IPS DF 4.7 (cell line): ENCODE measurements at regions not wholly inside any gene's neighbourhood (a gene's known extent, or its start where the extent isn't known, plus 50 kb on each side); places are given as distances from the start of the nearest gene placed in this dataset.
"Not testable (repeated sequence)": the region's sequence is repeated elsewhere in the genome, so short reads cannot be mapped to it uniquely, and the experiment has no call there.

Experiments used
- DNase-seq: peaks from one replicate; pipeline ENCODE4 v3.0.0-alpha.2; 2013; ENCODE audit warnings: low spot score; ENCODE audit errors: extremely low read depth

DNA sequence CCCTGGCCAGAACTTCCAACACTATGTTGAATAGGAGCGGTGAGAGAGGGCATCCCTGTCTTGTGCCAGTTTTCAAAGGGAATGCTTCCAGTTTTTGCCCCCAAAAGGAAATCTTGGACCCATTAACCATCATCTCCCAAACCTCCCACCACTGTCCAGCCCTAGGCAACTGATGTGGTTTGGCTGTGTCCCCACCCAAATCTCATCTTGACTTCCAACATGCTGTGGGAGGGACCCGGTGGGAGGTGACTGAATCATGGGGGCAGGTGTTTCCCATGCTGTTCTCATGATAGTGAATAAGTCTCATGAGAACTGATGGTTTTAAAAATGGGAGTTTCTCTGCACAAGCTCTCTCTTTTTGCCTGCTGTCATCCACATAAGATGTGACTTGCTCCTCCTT is 119.1 kb upstream of the RMDN2 start:
- not testable (repeated sequence) for DNase-seq

DNA sequence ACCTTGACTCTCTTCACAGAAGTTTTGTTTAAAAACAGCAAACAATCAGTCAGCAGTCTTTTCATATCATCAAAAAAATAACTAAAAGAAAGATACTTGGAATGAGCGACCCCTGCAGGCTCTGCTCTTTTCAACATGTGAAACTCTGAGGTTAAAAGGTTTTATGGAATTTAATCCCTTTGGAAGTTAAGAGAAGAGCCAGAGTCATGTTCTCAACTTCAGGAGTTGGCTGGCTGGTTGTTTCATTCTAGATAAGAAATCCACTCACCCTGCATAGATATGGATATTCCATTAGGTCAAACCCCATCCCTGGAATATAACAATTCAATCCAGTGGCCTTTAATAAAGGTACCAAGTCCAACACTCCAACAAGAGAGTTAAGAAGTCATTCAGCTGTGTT is 115.6 kb upstream of the RMDN2 start:
- no peak for DNase-seq

DNA sequence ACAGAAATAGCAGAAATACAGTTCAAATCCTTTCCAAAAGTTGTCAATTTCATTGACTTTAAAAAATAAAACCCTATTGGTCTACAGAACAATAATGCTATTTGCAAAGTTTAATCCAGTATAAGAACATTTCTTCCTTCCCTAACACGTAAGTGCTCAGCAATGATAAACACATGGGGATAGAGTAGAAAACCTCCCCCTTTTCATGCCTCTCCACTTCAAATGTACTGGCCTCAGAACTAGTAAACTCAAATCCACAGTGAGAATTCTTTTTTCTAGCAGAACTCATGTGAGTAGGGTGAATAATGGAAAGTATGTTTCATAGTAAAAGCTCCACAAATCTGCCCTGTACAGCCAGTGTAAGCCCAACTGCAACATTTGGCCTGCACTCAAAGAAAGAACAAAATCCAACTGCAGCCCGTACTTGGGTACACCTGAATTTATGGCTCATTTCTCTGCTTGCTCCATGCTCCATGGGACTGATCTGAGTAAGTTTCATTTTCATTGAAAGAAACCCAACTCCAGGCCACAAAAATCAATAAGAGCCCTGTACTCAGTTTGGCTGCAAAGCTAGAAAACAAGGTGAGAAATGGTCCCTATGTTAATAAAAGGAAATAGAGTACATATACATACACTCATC is 115.0 kb upstream of the RMDN2 start:
- DNase-seq: no peak

DNA sequence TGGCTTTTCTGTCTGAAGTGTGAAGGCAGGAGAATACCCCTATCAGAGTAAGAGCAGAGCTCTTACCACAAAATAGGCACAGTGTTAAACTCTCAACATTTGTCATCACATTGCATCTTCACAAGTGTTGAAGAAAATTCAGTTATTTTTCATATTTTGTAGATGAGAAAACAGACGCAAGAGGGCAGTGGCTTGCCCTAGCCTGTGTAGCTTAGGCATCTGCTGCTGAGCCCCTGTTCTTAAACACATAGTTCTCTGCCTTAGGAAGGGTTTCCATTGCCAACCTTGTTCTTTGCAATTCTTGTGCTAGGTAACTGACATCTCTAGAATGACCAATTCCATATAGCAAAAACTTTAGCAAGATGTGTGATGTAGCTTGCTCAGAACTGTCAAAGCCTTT is 112.7 kb upstream of the RMDN2 start:
- DNase-seq: no peak

DNA sequence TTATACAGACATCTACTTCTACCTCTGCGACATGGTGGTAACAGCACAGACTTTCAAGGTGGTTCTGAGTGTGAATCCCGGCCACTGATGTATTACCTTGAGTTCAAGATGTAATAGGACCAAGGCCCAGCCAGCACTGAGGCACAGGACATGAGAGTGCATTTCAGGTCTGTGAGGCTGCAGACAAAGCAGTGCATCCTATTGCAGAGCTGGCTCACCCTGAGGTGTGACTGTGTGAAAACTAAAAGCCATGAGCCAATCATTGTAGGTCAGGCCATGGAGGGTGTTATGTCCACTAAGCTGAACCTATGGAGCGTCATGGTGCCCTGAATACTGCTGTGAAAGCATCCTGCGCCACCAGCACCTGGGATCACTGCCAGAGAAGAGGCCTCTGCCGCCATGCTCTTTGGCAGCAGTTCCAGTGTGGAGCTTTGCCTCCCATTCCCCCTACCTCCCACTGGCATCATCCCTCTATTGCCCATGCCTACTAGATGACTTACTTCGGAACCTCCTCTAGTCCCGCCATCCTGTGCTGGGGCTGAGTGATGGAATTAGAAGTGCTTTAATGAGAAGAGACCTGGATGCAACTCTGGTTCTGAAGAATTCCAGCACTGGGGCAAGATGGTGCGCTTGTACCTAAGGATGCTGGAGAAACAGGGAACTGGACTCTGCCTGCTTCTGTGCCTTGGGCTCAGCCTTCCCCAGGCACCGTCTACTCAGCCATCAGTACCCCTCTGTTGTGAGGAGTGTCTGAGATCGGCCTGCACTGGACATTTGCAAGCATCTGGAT is 112.0 kb upstream of the RMDN2 start:
- DNase-seq: no peak

DNA sequence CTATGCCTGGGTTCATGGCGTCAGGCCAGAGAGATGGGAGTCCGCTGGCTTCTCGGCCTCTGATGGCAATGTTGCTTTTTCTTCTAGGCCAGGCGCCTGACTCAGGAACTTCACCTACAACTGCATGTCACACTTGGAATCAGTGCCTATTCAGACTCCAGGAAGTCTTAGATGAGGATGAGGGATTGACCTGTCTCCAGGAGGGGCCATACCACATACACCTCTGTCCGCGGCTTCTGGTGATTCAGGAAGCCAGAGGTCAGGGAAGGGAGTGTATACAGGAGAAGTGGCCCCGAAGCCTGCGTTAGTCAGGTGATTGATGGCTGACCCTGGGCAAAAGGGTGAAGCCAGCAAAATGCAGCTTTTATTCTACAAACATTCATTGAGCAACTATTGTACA is 109.1 kb upstream of the RMDN2 start:
- DNase-seq: no peak

DNA sequence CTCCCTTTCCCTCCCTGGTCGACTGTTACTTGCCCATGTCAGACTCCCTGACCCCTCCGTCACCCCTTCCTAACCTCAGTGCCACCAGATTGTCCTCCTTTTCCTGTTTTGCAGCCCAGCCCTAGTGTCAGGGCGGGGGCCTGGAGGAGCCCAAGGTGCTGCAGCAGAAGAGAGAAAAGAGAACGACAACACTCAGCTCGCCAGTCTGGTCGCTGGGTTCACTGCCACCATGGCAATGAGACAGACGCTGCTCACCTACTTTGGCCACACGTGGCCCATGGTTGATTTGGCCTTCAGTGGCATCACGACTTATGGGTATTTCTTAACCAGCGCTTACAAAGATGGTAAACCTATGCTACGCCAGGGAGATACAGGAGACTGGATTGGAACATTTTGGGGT is 108.4 kb upstream of the RMDN2 start:
- DNase-seq: no peak

DNA sequence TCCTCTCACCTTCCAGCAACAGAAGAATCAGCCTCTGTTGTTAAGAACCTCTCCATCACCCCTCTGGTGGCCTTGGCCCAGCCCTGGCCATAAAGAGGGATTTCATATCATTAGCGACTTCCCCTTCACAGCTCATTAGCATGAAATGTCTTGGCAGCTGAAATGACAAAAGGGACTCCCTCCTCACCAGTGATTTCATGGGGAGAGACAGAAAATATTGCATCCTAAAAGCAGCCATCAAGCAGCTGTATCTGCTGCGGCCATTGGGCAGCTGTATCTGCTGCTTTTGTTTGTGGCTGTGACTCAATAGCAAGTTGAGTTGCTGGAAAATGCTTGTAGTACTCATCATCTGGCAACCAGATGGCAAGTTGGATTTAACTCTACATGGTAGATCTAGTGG is 105.9 kb upstream of the RMDN2 start:
- DNase-seq: no peak

DNA sequence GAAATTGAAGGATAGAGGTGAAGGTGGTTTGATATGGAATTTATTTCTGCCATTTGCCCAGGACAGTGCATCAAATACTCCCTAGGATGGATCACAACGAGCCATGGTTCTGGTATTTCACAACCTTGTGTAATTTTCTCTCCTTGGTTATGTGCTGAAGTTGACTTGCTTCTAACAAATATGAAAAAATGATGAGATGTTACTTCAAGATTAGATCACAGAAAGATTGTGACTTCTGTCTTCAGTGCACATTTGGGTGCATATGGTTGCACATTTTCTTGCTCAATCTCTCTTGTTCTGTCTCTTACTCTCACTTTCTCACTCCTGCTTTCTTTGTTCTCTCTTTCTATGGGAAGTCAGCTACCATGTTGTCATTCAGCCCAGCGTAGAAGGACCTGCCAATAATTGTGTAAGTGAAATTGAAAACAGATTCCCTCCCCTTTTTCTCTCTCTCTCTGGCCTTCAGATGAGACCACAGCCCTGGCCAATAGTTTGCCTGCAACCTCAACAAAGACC is 104.6 kb upstream of the RMDN2 start:
- no peak for DNase-seq

DNA sequence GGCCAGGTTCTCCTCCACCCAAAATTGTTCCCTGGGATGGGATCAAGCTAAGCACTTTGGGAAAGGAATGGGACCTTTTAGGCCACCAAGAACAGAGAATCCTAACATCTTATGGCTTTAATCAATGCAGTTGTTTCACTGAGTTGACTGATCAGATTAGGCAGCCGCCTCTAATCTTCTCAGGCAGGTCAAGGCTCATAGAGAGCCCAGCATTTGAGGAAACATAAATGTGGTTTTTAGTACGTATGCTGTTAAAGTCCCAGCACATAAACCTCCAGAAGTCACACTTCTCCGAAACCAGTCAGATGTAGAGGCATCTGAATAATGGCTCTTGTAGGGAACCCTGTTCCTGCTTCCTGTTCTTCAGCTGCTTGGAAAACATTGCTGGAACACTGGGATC is 99.5 kb upstream of the RMDN2 start:
- no peak for DNase-seq

DNA sequence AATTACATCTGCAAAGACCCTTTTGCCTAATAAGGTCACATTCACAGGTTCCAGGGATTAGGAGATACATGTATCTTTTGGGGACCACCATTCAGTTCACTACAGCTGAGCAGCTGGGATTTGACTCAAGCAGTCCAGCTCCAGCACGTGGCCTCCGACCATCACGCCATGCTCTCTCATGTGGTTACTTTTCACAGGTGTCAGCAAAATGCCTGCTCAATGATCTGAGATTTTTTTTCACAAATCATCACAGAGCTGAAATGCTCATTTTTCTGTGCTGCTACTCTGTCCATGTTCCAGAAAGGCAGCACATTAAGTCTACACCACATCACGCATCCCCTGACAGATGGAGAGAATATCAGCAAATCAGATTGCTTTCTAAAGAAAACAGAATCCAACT is 98.5 kb upstream of the RMDN2 start:
- DNase-seq: no peak

DNA sequence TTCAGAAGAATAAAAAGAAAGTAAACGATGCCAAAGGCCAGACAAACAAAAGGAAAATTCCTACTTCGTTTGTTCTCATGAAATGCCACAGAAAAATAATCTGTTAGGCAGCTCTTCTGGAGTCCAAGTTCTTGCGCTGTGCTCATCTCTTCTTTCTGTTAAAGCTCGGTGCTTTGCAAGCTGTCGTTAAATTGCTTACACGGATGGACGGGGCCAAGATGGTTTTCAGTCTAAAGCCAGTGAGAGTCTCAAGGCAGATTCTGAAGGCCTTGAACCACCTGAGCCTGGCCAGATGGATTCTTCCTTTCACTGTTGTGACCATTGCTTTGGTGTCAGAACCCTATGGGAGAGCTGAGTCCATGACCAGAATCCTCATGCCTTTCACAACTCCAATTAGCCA is 97.6 kb upstream of the RMDN2 start:
- no peak for DNase-seq

DNA sequence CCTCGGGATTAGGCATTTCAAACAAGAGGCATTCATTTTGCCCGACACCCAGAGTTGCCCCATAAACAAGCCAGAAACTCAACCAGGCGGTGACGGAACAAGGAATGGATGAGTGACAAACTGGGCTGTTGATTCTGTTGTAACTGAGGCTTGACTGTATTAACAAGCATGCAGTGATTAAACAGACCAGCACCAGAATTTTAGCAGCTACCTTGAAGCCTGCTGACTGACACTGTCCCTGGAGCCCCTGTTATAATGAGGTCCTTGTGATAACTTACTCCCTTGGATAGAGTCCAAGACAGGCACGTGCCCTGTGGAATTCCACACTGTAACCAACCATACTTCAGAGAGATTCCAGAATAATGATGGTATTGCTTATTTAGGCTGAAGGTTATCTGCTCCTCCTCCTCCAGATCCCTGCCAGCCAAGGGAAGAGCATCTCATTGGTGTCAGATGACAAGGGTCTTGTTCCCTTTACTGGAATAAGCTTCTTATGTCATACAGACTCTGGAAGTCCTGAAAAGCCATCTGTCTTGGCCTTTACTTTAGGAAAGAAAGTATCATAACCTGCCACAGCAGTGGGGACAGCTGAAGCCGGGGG is 97.1 kb upstream of the RMDN2 start:
- no peak for DNase-seq

DNA sequence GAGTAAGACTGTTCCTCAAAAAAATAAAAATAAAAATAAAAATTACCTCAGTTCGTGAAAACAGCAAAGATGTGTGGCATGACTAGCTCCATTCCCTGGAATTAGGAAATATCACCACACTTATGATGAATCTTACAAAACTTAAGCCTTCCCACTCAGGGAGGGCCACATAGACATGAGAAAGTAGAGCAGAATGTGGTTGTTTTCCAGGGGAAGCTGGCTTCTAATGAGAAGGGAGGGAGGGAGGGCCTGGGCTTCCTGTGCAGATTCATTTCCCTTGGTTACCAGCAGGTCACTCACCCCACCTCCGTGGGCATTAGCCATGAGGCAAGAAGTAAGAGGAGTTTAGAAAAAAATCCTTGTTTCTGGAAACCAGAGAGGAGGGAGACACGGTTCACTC is 95.9 kb upstream of the RMDN2 start:
- DNase-seq: no peak

DNA sequence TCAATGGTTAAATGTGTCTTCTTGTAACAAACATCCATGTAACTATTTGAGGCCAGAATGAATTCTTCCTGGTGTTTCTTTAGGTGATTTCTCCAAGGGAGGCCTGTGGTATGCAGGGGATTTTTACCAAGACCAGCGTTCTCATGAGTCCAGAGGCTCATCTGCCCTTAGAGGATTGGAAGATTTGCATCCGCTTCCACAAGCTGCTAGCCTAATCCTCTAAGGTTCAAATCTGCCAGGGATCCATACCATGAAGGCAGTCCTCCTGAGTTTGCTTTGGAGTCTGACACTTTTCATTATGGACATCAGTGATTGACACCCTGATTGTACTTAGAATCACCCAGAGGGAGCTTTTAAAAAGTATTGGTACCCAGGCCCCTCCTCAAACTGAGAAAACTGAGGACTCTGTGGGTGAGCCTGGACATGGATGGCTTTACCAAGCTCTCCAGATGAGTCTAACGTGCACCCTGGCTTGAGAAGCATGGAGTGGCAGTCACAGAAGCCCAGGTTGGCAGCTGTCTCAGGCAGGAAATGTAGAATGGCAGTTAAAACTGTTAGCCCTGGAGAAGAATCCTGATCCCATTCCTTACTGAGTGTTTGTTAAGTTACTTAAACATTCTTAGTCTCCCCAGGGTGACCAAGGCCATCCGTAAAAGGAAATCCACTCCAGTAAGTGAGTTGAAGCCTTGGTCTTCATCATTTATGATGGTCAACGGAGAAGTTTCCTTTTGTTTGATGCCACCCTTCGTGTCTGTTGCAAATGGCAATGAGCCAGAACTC is 95.3 kb upstream of the RMDN2 start:
- no peak for DNase-seq

DNA sequence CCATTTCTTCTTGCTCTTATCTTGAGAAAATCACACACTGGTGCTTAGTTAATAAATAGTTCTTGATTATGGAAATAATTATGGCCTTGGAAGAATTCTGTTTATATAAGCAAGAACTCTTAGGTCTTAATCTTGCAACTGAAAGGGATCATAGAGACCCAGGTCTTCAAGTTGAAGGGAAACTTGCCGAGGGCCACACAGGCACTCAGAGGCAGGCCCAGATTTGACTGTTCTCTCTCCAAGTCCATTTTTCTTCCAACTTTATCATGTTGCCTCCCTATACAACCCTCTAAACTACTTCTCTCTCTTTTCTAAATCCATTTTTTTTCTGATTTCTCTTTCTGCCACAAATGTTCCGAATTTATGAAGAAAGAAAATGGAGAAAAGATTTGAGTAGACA is 94.5 kb upstream of the RMDN2 start:
- no peak for DNase-seq

DNA sequence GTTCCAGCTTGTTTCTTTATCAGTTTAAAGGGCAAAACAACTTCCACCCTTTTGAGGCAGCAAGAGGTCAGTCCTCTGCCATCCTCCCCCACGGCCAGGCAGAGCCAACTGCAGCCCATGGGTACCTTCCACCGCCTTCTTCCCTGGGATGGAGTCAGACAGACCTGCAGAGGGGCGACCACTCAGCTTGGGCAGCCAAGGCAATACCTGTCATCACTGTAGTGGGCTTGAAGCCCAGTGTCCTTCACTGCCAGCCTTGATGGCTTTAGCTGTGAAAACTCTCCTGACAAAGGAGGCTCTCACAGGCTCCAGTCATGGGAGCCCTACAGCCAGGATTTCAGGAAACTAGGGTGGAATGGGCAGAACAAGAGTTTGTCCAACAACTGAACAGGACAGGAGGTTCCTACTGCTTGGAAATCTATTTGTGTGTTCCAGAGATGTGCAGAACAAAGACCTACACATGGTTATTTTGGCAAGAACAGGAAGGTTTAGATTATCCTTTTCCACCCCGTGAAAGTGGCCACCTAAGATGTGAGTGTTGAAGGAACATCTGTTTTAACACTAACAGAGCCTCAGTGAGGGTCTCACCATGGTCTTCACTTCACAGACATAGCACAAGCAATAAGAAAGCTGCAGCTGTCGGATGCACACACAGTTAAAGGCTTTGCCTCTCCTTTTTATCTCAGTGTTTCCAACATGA is 93.9 kb upstream of the RMDN2 start:
- no peak for DNase-seq

DNA sequence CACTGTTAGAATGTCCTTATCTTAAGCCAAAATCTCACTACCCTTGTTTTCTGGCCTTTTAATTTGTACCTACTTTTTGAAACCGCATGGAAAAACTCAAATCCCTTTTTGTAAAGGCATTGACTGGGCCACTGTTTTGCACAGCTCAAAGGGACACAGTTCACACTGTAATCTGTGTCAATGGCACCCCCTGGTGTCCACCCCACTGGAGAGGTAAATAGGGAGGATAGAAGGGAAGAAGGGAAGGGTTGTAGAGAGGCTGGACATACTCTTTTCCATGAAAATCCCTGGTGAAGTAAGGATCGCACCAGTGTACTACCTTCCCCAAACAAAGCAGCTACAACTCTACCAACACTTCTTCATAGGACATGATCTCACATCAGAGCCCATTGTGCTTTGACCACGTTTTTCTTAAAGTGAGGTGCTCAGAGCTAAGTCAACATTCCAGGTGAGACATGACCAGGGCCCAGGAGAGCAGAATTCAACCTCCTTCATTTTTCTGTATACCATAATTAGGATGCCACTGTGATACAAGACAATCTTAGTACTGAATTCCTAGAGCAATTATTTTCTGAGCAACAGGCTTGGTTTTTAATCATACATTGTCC is 92.4 kb upstream of the RMDN2 start:
- peak; percentile 51 for DNase-seq

DNA sequence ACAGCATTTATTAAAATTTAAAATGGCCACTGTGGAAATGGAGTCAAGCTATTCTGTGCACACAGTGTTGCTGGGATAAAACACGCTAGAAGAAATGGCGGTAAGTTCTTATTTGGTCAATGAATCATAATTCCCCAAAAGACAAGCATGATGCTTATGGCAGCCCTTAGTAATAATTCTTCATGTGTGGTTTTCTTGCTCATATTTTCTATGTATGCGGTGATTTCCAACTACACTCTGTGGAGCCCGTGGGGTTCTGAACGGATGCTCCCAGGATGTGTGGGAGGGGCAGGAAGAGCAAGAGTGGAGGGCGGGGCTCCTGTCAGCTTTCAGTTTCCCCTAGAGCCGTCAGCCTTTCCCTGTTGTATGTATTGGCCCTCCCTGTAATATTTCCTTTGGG is 91.7 kb upstream of the RMDN2 start:
- DNase-seq: no peak

DNA sequence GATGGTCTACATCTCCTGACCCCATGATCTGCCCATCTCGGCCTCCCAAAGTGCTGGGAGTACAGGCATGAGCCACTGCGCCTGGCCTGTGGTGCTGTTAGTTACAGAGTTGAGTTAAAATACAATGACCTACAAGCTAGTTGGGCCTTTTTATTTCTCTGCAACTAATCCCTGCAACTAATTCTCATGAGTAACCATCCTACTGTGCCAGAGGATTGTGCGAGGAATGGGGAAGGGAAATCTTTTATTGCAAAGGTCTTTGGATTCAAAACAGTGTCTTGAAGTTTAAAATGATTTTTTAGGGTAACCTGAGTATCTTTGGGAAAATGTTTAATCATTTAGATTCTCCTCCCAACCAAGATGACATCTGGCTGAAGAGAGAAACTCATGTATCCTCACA is 88.8 kb upstream of the RMDN2 start:
- DNase-seq: no peak

DNA sequence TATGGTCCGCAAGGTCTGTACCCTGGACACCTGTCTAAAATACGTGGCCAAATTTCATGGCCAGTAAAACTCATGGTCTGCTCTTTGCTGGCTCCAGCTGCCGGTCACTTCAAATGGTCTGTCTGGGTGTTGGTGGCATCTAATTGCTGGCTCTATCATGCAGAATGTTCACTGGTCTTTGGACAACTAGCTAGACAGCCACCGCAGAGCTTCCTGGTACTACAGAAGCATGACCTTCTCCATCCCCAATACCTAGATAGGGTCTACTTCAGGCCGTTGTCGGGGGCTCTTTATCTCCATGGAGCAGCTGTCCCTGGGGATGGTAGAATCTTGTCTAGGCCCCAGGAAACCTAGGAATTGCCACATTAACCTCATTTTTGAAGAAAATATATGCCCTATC is 88.4 kb upstream of the RMDN2 start:
- no peak for DNase-seq
